Adipocyte (in vitro differentiated cells): ENCODE measurements at regions not wholly inside any gene's neighbourhood (a gene's known extent, or its start where the extent isn't known, plus 50 kb on each side); places are given as distances from the start of the nearest gene placed in this dataset.
A peak's percentile ranks its signal among the peaks of the same experiment; 100 is the strongest.

ENCODE experiments used
- DNase-seq: peaks from one replicate; pipeline ENCODE4 v3.0.0-alpha.2; 2015; ENCODE audit warnings: low read depth
- H3K27me3 ChIP-seq: replicated peaks from 2 replicates; pipeline ENCODE4 v1.7.0; 2013; ENCODE audit warnings: mild to moderate bottlenecking, low read length, moderate library complexity; ENCODE audit not compliant: control insufficient read depth, insufficient read depth
- H3K36me3 ChIP-seq: 2 replicates; pipeline ENCODE4 v1.7.0; 2013; ENCODE audit warnings: low read length, mild to moderate bottlenecking, moderate library complexity; ENCODE audit not compliant: control insufficient read depth, insufficient read depth, severe bottlenecking
- H3K4me1 ChIP-seq: 2 replicates; pipeline ENCODE4 v1.7.0; 2013; ENCODE audit warnings: mild to moderate bottlenecking, low read length, moderate library complexity; ENCODE audit not compliant: control insufficient read depth, insufficient read depth
- H3K4me3 ChIP-seq: 2 replicates; pipeline ENCODE4 v1.7.0; 2013; ENCODE audit warnings: mild to moderate bottlenecking, low read length, moderate library complexity
- H3K9ac ChIP-seq: 2 replicates; pipeline ENCODE4 v1.7.0; 2013; ENCODE audit warnings: mild to moderate bottlenecking, low read length, moderate library complexity
- H3K9me3 ChIP-seq: 2 replicates; pipeline ENCODE4 v1.7.0; 2013; ENCODE audit warnings: mild to moderate bottlenecking, low read length, moderate library complexity; ENCODE audit not compliant: control insufficient read depth

GRCh38 chr5:42965934-42966333, 74.2 kb downstream of the ANXA2R start:
- Histone ChIP-seq H3K4me3 (no peak overlapping the region), H3K27me3 (no peaks in the 10 kb centered on the region), H3K9me3 (no peaks in the 10 kb centered on the region), H3K9ac (no peak overlapping the region), H3K36me3 (no peaks in the 10 kb centered on the region), H3K4me1 (no peaks in the 10 kb centered on the region)
- DNase-seq: no peak

DNA sequence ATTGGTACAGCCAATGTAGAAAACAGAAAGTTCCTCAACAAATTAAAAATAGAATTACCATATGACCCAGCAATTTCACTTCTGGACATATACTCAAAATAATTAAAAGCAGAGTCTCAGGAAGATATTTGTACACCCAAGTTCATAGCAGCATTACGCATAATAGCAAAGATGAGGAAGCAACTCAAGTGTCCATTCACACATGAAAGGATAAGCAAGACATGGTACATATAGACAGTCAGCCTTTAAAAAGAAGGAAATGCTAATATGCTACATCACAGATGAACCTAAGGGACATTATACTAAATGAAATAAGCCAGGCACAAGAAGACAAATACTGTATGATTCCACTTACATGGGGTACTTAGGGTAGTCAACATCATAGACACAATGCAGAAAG, 76.7 kb downstream of the ANXA2R start:
- H3K9me3 ChIP-seq: no peaks in the 10 kb centered on the region
- no peak overlapping the region for H3K4me3 ChIP-seq
- no peaks in the 10 kb centered on the region for H3K27me3 ChIP-seq
- H3K36me3 ChIP-seq: no peaks in the 10 kb centered on the region
- no peak overlapping the region for H3K9ac ChIP-seq
- DNase-seq: no peak
- H3K4me1 ChIP-seq: no peaks in the 10 kb centered on the region

- Histone ChIP-seq H3K9me3 (no peaks in the 10 kb centered on the region), H3K9ac (no peak overlapping the region), H3K4me1 (no peaks in the 10 kb centered on the region), H3K36me3 (no peaks in the 10 kb centered on the region), H3K27me3 (no peaks in the 10 kb centered on the region), H3K4me3 (no peak overlapping the region)
- DNase-seq: no peak
These were observed 78.0 kb downstream of the ANXA2R start for GRCh38 chr5:42962124-42962523.

- Histone ChIP-seq H3K9me3 (no peaks in the 10 kb centered on the region), H3K9ac (no peak overlapping the region), H3K4me1 (no peaks in the 10 kb centered on the region), H3K36me3 (no peaks in the 10 kb centered on the region), H3K4me3 (no peak overlapping the region), H3K27me3 (no peaks in the 10 kb centered on the region)
- no peak for DNase-seq
These were observed 79.6 kb downstream of the ANXA2R start for GRCh38 chr5:42960506-42960905.

DNA sequence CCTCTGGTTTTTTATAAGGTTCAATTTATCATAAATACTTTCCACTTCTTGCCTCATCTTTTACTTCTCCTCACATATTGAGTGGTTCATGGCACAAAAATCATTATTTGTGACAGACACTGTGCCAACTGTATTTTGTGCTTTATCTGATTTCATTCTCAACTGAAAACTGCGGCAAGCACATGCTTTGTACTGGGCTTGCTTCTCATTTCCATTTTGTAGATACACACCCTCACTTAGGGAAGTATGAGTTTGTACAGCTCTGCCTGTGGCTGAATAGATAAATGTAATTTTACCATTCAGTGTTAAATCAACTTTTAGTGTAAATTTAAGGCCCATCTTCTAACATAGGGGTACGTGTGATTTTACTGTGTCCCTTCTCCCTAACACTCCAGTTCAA, 83.6 kb downstream of the ANXA2R start:
- Histone ChIP-seq H3K9ac (no peak overlapping the region), H3K4me1 (peaks cover 5% of the 10 kb centered on the region), H3K4me3 (no peak overlapping the region), H3K9me3 (no peaks in the 10 kb centered on the region), H3K36me3 (no peaks in the 10 kb centered on the region), H3K27me3 (no peaks in the 10 kb centered on the region)
- no peak for DNase-seq

DNA sequence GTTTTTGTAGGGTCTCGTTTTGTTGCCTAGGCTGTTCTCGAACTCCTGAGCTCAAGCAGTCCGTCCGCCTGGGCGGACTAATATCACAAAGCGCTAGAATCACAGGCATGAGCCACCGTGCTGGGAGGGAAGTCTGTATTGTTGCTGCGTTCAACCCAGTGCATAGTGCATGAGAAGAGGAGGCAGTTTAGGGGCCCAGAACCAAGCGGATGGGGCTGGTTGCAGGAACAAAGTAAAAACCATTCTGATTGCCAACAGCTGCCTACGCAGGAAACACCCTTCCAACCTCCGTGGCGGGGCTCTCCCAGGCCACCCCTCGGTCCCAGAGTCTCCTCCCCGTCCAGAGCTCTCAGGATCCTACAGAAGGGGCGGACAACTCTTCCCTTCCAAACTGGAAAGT, 87.1 kb downstream of the ANXA2R start:
- peaks cover 23% of the 10 kb centered on the region for H3K4me1 ChIP-seq
- no peak for DNase-seq
- H3K9ac ChIP-seq: peak overlapping the region; percentile 88
- H3K27me3 ChIP-seq: no peaks in the 10 kb centered on the region
- no peaks in the 10 kb centered on the region for H3K9me3 ChIP-seq
- no peaks in the 10 kb centered on the region for H3K36me3 ChIP-seq
- peak overlapping the region; percentile 88 for H3K4me3 ChIP-seq

DNA sequence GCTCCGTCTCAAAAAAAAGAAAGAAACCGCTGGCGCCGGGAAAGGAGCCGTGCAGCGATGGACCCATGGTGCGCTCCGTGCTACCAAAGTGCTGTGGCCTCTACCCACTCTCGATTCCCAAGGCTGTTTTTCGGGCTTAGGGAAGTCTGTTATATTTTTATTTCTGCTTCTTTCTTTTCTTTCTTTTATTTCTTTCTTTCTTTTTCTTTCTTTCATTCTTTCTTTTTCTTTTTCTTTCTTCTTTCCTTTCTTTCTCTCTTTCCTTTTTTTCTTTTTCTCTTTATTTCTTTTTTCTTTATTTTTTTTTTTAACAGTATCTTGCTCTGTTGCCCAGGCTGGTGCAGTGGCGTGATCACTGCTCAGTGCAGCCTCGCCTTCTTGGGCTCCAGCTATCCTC, 87.5 kb downstream of the ANXA2R start:
- peaks cover 23% of the 10 kb centered on the region for H3K4me1 ChIP-seq
- peak overlapping the region; percentile 88 for H3K4me3 ChIP-seq
- no peaks in the 10 kb centered on the region for H3K9me3 ChIP-seq
- no peaks in the 10 kb centered on the region for H3K27me3 ChIP-seq
- peak overlapping the region; percentile 88 for H3K9ac ChIP-seq
- no peaks in the 10 kb centered on the region for H3K36me3 ChIP-seq
- no peak for DNase-seq

- no peaks in the 10 kb centered on the region for H3K36me3 ChIP-seq
- DNase-seq: peak; percentile 17
- peaks cover 23% of the 10 kb centered on the region for H3K4me1 ChIP-seq
- no peaks in the 10 kb centered on the region for H3K9me3 ChIP-seq
- peak overlapping the region; percentile 88 for H3K4me3 ChIP-seq
- no peaks in the 10 kb centered on the region for H3K27me3 ChIP-seq
- H3K9ac ChIP-seq: peak overlapping the region; percentile 88
These were observed 88.8 kb downstream of the ANXA2R start for GRCh38 chr5:42951293-42951840.

DNA sequence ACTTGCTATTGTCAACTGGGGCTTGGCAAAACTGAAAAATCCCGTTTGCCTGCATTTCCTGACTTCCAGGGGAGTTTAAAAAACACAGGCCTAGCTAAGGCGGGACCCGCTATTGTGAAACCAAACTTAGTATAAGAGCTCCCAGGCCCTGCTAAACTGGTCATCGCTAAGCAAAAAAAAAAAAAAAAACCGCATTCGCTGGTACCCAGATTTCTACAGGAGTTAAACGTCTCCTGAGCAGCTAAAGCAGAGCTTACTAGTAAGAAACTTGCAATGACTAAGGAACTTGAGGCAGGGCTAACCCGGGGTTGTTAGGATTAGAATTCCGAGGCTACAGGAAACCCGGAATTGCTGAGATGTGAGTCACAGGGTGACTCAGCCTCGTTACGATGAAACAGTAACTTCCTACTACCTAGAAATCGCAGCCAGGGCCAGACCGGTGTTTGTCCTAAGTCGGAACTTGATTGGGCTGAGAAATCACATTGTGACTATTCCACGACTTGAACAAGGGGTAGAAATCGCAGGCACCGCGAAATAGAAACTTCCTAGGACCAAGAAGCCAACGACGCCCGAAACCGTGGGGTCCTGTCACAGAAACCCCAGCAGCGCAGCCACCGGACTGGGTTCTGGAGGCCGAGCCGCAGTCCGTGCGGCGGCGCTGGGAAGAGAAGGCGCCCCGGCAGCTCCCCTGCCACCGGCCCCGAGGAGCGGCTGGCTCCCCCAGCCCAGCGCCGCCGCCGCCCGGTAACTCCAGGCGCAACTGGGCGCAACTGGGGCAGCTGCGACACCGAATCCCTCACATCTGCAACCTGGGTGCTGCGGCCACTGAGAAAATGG, 89.4 kb downstream of the ANXA2R start:
- Histone ChIP-seq H3K9ac (peak overlapping the region; percentile 88), H3K4me1 (peaks cover 23% of the 10 kb centered on the region), H3K9me3 (no peaks in the 10 kb centered on the region), H3K27me3 (no peaks in the 10 kb centered on the region), H3K36me3 (no peaks in the 10 kb centered on the region), H3K4me3 (peak overlapping the region; percentile 88)
- DNase-seq: peak; percentile 97

DNA sequence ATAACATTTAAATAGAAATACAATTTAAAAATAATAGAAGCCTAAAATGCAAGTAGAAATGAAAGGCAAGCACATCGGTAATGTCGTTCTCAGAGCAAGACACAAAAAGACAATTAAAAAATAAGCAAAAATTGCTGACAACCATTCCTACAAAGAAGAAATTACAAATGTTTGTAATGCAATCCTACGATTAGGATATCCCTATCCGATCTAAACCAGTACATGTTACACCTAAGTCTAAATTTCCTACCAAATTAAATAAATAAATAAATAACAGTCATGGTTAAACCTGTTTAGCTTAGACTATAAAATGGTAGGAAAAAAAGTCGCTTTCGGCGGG, 90.0 kb downstream of the ANXA2R start:
- H3K27me3 ChIP-seq: no peaks in the 10 kb centered on the region
- no peaks in the 10 kb centered on the region for H3K9me3 ChIP-seq
- H3K4me1 ChIP-seq: peaks cover 26% of the 10 kb centered on the region
- no peaks in the 10 kb centered on the region for H3K36me3 ChIP-seq
- peak overlapping the region; percentile 88 for H3K4me3 ChIP-seq
- peak overlapping the region; percentile 88 for H3K9ac ChIP-seq
- no peak for DNase-seq

DNA sequence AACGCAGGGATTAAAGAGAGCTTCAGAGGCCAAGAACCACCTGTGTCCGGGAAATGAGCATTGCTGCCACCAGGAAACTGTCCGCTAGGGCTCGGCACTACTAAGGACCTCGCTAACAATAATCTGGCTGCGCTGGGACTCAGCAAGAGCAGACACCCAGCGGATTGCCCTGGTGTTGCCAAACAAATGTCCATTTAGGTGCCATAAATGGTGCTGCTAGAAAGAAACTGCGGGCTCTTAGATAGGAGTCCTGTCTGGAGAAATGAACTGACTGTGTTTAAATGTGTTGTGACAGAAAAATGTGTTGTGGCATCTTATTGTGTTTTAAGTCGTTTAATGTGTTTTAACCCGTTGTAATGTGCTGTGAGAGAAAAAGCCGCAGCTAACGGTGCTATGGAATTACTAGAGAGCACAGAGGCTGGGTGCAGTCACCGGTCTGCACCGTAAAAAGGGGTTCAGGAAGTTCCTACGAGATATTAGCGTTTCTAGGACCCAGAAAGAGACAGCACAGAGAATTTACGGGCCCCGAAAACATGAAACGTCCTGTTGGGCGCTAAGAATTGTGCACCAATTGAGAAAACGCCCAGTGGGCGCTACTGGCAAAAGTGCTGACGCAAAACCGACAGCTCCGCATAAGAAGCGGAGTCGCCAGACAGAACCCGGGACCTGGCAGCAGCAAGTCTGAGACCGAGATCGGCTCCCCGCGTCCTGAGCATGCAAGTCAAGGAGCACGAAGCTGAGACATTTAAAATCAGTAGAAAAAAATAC, 90.6 kb downstream of the ANXA2R start:
- no peaks in the 10 kb centered on the region for H3K36me3 ChIP-seq
- peak overlapping the region; percentile 88 for H3K9ac ChIP-seq
- H3K9me3 ChIP-seq: no peaks in the 10 kb centered on the region
- no peaks in the 10 kb centered on the region for H3K27me3 ChIP-seq
- H3K4me1 ChIP-seq: peaks cover 29% of the 10 kb centered on the region
- H3K4me3 ChIP-seq: peak overlapping the region; percentile 88
- peak; percentile 87 for DNase-seq
